Esophagus squamous epithelium (tissue), 4 donors: ENCODE measurements at regions not wholly inside any gene's neighbourhood (a gene's known extent, or its start where the extent isn't known, plus 50 kb on each side); places are given as distances from the start of the nearest gene placed in this dataset.

Experiments used
- POLR2A ChIP-seq, 4 donors: fragments of 450-650 bp; IDR thresholded peaks; one replicate each; pipeline ENCODE4 v1.6.1; 2017; ENCODE audit warnings: antibody characterized with exemption in 4 of 4, mild to moderate bottlenecking in 4 of 4, moderate library complexity in 3 of 4
- TF ChIP-seq, protein P1 (sequence below), 6 experiments: fragments of 450-650 bp in 4 of 6; fragments of 200-600 bp in 2 of 6; sonication (generic) in 2 of 6; IDR thresholded peaks; one replicate each; pipeline ENCODE4 v1.5.1; 2016 to 2019; ENCODE audit warnings: antibody characterized with exemption in 6 of 6, mild to moderate bottlenecking in 4 of 6, moderate library complexity in 4 of 6

DNA sequence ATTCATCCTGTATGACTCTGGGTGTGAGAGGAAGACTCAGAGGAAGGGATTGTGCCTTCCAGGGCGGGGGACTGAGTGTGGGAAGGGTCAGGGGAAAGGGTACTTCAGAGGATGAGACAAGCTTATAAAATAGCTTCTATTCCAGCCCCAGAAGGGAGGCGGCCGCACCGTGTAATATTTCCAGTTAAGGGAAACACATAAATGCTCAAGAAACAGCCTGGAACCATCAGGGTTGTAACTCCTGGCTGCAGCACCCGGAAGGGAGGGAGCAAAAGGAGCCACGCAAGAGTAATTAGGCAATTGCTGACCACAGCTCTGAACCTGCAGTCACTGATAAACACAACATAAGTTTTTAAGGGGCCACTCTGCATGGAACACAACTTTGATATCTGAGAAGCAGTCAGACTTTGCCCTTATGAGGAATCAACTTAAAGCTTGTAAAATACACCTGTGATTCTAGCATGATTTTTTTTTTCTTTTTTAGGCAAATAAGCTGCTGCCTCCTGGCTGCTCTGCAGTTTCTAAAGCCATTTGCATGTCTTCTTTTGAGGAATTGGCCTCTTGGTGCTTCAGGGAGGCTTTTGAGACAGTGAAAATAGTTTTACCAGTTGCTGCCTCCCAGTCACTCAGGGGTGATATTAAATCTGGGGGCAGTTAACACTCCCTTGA lies 382.7 kb downstream of the ENC1 start:
- TF ChIP-seq, protein P1, sequence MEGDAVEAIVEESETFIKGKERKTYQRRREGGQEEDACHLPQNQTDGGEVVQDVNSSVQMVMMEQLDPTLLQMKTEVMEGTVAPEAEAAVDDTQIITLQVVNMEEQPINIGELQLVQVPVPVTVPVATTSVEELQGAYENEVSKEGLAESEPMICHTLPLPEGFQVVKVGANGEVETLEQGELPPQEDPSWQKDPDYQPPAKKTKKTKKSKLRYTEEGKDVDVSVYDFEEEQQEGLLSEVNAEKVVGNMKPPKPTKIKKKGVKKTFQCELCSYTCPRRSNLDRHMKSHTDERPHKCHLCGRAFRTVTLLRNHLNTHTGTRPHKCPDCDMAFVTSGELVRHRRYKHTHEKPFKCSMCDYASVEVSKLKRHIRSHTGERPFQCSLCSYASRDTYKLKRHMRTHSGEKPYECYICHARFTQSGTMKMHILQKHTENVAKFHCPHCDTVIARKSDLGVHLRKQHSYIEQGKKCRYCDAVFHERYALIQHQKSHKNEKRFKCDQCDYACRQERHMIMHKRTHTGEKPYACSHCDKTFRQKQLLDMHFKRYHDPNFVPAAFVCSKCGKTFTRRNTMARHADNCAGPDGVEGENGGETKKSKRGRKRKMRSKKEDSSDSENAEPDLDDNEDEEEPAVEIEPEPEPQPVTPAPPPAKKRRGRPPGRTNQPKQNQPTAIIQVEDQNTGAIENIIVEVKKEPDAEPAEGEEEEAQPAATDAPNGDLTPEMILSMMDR (IDR thresholded peaks at IDR 0.05), result no peak
- no peak for TF ChIP-seq POLR2A (IDR thresholded peaks at IDR 0.05)
